HG02623 (cell line): ENCODE measurements at regions not wholly inside any gene's neighbourhood (a gene's known extent, or its start where the extent isn't known, plus 50 kb on each side); places are given as distances from the start of the nearest gene placed in this dataset.

Experiments used
- ATAC-seq: cut with Tn5 transposase; IDR thresholded peaks from one replicate; pipeline ENCODE4 v1.9.1; 2021; ENCODE audit warnings: moderate library complexity; ENCODE audit not compliant: unreplicated experiment

DNA sequence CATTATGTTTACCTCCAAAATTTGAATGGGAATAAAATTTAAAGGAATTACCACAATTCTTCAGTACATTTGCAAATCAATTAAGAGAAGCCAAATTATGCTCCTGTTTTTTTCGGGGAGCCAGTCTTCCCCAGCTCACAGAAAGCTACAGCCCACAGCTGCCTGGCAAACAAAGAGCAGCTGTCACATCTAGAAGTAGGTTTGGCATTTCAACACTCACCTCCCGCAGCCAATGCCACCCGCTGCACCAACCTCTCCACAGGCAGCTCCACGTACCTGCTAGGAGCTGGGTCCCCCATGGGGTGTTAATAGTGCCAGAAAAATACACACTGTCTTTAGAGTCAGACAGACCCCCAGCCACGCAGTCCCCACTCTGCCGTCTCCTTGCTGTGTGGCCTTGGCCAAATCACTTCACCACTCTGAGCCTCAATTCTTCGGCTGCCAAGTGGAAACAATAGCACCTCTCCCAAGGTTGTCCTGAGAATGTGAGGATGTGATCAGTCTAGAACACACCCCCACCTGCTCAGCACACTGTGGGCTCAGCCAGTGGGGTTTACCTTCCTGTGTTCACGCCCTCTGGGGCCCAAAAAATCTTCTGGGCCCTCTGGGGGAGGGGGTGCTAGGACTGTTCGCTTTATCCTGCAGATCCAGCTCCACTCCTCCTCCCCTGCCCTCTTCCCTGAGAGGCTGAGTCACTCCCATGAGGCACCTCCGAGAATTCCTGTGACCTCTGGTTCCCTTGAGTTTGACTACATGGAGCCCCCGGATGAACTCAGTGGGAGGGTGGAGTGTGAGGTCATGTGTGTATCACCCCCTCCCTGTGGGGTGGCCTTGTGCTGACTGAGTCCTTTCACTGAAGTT is 204.3 kb upstream of the GRIK3 start:
- no peak for ATAC-seq

DNA sequence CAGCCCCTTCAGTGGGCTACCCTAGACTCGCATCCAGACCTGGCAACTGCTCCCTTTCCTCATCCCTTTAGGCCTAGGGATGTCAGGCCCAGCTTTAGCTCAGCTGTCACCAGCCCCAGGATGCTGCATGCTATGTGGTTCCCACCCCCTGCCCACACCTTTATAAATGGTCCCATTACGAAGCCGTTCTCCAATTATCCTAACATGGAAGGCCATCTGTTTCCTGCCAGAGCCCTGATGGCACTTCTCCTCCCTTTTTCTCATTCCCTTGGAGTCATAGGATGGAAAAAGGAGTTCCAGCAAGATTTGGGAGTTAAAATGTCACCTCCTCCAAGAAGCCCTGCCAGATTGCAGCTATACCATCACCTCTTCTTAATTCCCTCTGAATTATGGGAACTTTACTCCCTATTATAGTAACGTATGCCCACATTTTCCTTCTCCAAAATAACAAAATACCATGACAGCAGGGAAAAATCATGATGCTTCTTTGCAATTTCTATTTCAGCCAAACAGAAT is 205.0 kb upstream of the GRIK3 start:
- no peak for ATAC-seq

DNA sequence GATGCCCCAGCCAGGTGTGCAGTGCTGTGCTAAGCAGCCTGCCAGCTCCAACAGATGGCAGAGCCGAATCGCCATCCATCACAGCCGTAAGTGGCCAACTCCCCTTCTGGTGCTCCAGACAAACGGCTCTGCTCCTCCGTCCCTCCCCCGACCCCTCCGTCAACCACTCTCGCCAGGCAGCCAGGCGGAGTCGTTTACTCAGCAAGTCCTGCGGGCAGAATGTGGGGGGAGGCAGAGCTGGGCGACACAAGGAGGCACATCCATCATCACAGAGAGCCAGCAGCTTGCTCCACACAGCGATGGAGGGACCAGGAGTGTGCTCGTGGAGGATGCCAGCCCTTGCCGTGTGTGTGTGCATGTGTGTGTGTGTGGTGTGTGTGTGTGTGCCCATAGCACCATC is 206.6 kb upstream of the GRIK3 start:
- no peak for ATAC-seq

DNA sequence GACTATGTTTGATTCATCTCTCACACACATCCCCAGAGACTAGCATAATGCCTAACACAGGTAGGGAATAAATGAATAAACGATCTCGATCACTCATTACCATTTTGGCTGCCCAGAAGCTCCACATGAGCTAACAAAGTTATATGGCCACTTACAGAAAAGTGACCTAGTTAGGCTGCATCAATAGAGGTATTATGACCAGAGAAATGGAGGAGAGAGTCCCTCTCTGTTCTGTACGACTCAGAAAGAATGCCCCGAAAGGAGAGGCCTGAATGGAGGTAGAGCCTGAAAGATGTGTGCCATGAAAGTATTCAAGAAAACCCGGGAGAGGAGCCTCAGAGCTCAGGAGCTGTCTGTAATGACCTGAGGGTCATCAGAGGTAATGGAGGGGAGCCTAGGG is 208.2 kb upstream of the GRIK3 start:
- no peak for ATAC-seq

DNA sequence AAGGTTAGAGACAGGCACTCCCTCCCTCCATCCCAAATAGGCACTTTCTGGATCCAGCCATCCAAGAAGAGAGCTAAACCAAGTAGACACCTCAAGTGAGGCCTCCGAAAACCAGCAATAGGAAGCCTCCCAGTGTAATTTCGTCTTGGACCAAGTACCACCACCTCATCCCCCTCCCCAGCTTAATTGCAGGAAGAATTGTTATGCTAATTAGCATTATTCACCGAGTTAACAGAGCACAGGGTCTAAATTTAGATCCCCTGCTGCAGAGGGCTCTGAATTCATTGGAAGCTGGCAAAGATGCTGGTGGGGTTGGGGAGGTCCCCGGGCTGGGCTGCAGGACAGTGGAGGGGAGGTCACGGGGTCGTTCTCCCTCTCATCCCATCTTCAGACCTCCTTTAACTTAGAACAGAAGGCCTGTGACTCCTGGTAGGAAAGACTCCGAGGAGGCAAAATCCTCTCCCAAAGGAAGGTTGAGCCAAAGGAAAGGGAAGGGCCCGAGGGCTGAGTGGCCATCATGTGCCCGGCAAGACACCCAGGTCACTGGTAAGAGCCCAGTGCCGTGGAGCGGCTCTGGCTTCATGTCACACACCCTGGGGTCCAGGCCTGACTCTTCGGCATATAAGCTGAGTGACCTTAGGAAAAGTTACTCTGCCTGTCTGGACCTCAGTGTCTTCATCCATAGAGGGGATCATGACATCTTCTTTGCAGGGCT is 209.2 kb upstream of the GRIK3 start:
- ATAC-seq, result no peak

DNA sequence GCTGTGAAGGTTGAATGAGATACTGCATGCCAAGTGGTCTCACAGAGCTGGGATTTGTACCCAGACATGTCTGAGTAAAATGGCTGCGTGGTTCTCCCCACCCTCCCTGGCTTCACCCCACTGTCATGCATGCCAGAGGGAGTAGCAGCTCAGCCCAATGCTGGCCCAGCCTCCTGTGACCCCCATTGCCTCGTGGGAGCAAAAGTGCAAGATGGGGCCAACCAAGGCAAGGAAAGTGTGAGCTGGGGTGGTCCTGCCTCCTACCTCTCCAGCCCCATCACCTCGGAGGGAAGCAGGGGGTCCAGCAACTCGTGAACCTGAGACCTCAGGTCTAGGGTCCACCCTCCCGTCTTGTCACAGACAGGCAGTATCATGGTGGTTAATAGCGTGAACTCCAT is 209.8 kb upstream of the GRIK3 start:
- no peak for ATAC-seq

DNA sequence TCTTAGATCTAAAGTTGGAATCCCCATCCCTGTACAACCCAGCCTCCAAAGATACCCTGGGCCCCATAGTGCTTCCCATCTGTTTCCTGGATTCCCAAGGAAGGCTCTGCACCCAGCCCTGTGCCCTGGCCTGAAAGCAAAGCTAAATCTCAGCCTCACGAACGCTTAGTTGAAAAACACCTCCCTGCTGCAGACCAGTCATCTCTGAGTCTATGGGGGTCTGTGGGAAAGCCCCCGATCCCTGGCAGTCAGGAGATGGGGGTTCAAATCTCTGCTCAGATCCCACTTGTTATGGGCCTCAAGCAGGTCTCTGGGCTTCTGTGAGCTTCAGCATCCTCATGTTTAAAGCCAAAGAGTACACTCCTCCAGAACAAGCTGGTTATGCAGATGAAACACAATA is 210.5 kb upstream of the GRIK3 start:
- ATAC-seq, result no peak

DNA sequence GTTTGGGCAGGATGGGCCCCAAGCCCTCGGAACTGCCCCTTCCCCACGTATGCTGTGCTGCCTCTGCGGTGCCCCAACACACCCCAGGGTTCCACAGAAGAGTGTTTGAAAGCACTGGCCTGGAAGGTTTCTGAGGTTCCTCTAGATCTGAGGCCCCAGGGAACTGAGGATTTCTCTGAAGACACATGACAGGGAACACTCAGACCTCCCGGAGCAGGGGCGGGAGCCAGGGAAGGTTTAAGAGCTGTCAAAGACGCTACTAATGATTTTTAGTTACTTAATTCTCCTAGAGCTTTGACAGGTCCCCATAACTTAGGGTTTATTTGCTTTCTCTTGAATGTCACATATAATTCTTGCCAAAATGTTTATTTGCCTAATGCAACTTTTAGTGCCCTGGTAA is 212.3 kb upstream of the GRIK3 start:
- no peak for ATAC-seq

DNA sequence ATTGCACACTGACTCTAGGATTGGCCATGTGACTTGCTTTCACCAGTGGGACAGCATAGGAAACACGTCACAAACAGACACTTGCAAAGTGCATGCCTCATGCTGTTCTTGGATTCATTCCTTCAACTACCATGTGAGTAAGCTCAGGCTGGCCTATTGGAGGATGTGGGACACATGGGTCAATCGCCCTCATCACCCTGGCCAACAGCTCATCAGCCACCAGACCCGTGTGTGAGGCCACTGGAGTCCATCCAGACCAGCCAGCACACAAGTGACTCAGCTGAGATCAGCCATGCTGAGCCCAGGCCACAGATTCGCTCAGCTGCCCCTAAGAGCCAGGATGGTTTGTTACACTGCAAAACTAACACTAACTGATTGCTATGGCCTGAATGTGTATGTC is 216.1 kb upstream of the GRIK3 start:
- ATAC-seq, result no peak

DNA sequence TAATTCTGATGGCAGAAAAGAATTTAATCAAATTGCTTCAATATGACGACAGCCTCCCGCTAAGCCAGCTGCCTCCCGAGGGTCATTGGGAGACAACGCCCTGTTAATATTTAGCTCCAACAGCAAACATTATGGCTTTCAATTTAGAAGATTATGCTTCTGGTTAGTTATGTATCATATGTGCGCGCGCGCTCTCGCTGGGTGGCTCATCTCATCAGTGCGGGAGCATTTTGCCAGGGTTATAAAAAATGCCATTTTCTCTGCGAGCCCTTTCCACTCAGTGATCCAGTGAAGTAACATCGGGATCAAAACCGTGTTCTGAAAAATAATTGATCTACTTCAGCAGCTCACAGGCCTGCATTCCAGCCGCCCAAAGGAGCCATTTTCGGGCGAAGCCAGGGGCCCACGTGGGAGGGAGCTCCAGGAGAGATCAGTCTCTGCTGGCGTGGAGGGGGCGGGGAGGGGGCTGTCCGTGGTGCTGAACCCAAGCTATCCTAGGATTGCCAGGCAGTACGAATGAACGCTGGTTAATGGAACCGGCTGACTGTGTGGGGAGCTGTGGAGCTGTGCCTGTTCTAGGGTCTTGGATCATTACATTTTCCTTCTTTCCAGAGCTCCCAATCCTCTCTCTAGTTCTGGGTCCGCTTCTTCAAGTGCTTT is 219.1 kb upstream of the ZC3H12A start:
- ATAC-seq, result no peak

DNA sequence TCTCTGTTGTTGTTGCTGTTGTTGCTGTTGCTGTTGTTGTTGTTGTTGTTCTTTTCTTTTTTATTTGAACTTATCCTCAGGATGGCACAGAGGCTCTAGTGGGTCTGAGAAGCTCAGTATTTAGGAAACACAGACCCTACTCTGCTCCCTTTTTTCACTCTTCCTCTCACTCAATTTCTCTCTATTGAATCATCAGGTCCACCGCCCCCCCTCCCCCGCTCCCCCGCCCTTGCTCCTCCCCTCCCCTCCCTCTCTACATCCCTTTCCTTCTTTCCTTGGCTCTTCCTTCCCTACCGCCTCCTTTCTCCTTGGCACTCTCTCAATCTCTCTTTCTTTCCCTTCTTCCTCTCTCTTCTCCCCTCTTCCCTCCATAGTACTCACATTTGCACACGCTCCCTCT is 218.5 kb upstream of the ZC3H12A start:
- ATAC-seq, result no peak

DNA sequence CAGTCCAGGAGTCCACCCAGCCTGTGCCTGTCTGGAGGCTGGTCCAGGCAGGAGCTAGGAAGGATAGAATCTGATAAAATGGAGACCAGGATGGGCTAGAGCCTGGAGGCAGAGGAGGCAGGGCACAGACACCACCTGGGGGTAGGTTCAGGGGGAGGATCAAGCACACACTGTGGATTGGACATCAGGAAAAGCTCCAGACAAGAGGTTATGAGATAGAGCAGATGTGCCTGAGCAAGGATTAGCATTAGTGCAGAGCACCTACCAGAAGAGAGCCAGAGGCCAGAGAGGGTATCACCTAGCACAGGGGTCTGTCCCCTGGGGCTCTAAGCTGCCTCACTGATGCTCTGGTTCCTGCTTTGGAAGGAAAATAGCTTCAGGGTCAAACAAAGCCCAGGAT is 216.7 kb upstream of the ZC3H12A start:
- no peak for ATAC-seq

DNA sequence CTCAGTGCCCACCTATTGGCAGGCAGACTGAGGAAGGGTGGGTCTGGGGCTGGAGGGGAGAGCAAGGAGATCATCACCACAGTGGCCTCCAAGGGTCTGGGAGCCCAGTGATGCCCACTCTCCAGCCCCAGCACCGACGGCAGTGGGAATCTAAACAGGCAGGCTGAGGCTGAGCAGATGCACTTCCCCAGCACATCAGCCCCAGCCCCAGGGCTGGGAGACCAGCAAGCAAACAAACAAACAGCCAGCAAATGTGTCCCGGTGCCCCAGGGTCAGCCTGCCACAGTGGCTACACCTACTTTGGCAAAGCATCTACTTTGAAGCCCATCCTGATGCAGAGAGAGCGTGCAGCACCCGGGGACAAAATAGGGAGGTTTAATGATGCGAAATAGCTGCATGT is 216.3 kb upstream of the ZC3H12A start:
- ATAC-seq, result no peak

DNA sequence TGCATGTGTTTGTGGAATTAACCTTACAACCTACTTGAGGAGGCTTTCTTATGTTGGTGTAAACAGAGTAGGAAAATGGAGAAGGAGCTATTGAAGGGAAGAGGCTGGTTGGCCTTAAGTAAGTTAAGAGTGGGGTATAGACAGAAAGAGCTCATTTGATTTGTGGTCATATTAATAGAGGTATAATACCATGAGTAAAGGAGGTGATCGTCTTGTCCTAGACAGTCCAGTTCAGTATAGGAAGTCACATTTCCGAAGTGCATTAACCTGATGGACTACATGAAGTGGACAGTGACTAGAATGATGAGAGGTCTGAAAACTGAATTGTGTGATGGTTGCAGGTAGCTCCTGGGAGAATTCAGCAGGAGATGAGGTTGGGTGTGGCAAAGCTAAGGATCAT is 215.4 kb upstream of the ZC3H12A start:
- ATAC-seq, result no peak

DNA sequence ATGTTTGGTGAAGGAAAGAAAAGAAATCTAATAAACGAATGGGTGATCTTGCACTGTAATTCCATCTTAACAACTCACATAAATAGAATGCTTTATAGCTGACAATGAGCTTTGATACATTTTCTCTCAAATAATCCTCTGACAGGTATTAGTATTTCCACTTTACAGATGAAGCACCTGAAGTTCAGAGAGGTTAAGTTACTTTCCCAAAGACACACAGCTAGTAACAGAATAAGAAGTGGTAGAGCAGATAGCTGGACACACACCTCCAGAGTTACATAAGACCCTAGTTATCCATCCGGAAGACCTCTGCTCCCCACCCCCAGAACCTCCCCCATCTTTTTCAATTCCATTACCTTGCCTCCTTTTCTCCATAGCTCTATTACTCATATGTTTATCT is 213.3 kb upstream of the ZC3H12A start:
- no peak for ATAC-seq

DNA sequence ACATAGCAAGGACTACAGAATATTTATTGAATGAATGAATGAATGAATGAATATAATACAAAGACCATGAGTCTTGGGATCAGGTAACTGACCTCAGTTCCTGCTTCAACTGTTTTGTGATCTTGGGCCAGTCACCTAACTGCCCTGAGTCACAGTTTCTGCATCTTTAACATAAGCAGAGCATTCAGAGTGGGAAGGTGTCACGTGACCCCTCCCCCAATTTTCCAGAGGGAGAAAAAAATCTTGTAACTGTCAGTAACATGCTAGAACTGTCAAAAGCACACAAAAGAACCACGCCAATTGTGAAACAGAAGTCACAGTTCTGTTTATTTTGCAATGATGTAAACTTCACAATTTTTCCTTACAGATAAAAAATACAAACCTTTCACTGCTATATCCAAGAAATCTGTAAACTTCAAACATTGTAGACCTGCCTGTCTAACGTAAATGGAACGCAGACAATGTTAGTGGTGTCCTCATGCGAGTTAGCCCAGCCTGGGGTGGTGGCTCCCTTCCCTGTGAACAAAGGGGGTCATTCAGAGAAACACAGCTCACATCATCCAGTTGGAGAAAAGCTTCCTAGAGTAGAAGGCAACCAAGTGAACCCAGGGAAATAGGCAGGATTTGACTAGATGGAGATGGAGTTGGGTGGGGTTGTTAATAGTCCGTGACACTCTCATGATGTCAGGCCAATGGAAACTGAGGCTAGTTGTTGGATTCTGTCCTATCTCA is 211.8 kb upstream of the ZC3H12A start:
- ATAC-seq, result no peak

DNA sequence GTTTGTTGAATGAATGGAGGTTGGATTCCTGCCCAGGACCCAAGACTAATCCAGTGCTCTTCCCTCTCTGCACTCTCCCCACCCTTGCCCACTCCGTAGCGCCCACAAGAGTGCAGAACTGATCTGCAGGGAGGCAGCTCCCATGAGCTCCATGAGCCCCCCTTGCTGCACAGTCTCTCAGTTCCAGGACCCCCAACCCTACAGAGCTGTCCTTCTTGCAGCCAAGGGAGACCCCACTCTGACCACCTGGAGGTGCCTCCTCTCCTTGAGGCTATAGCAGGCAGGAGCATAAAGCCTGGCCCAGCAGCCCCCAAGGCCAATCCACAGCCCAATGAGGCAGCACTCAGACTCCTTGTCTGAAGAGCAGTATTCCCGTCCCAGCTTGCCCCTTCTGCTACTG is 209.2 kb upstream of the ZC3H12A start:
- no peak for ATAC-seq

DNA sequence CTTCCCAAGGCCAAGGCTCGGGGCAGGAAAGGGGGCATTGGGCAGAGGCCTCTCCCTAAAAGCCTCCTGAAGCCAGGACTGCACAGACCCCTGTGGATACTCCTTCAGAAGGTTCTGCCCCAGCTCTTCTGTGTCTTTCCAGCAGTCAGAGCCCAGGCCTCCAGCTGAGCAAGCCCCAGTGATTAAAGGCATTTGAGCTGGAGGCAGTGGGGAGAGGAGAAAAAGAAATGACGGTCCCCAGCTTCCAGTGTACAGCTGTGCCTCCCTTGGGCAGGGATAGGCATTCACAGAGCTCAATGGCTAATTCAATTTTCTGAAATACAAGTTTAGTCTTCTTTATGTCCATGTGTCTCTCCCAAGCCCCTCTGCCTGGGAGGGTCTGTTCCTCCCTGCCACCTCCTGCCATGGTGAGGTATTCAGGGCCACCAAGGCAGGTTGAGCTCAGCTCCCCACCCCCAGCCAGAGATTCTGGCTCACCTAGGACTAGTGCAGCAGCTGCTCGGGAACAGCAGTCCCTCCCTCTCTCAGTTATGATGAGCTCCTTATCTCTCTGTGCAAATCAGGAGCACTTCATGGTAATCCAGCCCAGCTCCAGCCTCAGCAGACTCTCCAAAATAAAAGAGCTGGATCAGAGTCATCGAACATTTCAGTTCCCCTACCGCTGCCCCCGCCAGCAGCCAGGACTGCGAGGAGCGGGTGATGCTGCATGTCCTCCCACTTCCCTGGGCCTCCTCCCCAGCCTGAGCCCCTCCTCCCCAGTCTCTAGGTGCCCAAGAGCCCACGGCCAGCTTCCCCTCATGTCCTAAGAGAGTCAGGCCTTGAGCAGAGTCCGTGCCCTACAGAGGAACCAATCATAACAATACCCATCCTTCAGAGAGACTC is 208.4 kb upstream of the ZC3H12A start:
- no peak for ATAC-seq

DNA sequence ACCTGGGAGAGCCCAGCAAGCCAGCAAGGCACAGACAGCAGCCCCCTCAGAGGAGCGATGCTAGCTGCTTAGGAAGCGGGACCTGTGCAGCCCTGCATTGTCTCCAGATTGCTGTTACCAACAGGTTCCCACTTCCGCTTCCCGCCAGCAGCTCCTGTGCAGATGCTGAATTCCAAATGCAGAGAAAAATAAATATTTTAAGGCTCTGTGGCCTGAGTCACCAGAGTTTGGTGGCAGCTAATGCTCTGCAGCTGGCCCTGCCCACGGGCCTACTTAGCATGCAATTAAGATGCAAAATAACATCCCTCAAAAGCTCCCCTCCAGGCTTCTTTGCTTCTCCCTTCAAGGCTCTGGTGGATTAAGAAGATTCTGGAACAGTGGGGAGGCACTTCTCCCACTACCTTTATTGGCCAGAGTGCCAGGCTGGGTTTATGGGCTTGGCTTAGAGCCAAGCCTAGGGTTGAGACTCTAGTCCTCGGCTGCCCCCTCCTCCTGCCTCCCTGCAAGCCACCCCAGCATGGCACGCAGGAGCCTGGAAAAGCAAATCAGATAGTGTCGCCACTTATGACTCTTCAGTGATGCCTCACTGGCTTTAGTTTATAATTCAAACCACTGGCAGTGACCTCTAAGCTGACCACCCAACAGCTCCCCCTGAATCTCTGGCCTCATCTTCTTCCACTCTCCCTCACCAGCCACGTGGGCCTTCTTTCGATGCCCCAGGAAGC is 207.1 kb upstream of the ZC3H12A start:
- ATAC-seq, result no peak

DNA sequence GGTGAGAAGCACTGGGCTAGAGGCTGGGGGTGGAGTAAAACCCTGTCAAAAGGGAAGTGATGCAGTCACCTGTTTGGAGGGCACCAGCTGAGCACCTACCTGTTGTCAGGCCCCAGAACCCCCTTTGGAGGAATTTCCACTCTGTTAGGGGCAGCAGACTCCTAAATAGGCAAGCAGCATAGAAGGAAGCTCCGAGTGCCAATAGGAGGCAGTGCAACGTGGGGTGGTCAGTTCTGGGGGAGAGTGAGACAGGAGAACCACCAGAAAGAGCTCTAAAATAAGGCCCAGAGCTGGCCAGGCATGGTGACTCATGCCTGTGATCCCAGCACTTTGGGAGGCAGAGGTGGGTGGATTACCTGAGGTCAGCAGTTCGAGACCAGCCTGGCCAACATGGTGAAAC is 203.7 kb upstream of the ZC3H12A start:
- ATAC-seq, result no peak
